GM12878 (cell line): ENCODE measurements at regions not wholly inside any gene's neighbourhood (a gene's known extent, or its start where the extent isn't known, plus 50 kb on each side); places are given as distances from the start of the nearest gene placed in this dataset.

Experiments used
- ATAC-seq: fragments of 200-7000 bp; cut with Tn5 transposase; 3 replicates; pipeline ENCODE4 v1.9.1; 2020; ENCODE audit warnings: mild to moderate bottlenecking, moderate library complexity
- BruUV-seq: library from RNA; stranded (reverse); fragments of 400-500 nt; replicated peaks from 2 replicates; lab custom pipeline; 2021; lab: Mats Ljungman, UMichigan
- CTCF ChIA-PET: fragments of 300-600 bp; sonication (Branson Sonifier 250); formaldehyde crosslinking; extraction: SDS; loops from one replicate; lab custom pipeline; 2021; ENCODE audit warnings: inconsistent platforms; lab: Yijun Ruan, JAX
- POLR2A ChIA-PET: fragments of 350-600 bp; formaldehyde crosslinking; extraction: SDS; loops from one replicate; lab custom pipeline; 2021; ENCODE audit warnings: inconsistent platforms; lab: Charles Lee
- RAD21 ChIA-PET: fragments of 300-600 bp; sonication (Branson Sonifier 250); formaldehyde crosslinking; loops from one replicate; lab custom pipeline; 2023; ENCODE audit warnings: antibody characterized with exemption; ENCODE audit not compliant: unreplicated experiment; lab: Charles Lee
- SMC1A ChIA-PET: fragments of 300-600 bp; sonication (Branson Sonifier 250); formaldehyde crosslinking; loops from one replicate; lab custom pipeline; 2023; ENCODE audit not compliant: unreplicated experiment, uncharacterized antibody; lab: Charles Lee
- DNase-seq: peaks from one replicate; pipeline ENCODE4 v3.0.0-alpha.2; 2011; ENCODE audit warnings: low read depth, low spot score
- FAIRE-seq: peaks from 3 replicates; lab custom pipeline; 2011; peaks lifted over from hg19 to GRCh38; lab: Jason Lieb, UNC
- H2AFZ ChIP-seq: 2 replicates; pipeline ENCODE4 v1.6.0; 2011; ENCODE audit warnings: low read depth, low read length, control low read depth; ENCODE audit not compliant: control insufficient read depth
- H3K27ac ChIP-seq: 2 replicates; pipeline ENCODE4 v1.5.1; 2011; ENCODE audit warnings: control low read depth; ENCODE audit not compliant: control insufficient read depth, insufficient read depth
- H3K27me3 ChIP-seq, 2 experiments: replicated peaks in 1 of 2; 2 replicates each; pipeline versions ENCODE4 v1.6.0 to v1.6.1; 2011; ENCODE audit warnings: low read length in 1 of 2; ENCODE audit not compliant: control insufficient read depth in 2 of 2, insufficient read depth in 2 of 2
- H3K36me3 ChIP-seq, 2 experiments: 2 replicates each; pipeline ENCODE4 v1.5.1; 2011; ENCODE audit warnings: low read length in 1 of 2; ENCODE audit not compliant: control insufficient read depth in 2 of 2, insufficient read depth in 2 of 2
- H3K4me1 ChIP-seq: 2 replicates; pipeline ENCODE4 v1.6.1; 2011; ENCODE audit warnings: mild to moderate bottlenecking, low read length, moderate library complexity, mixed read lengths; ENCODE audit not compliant: control insufficient read depth, insufficient read depth
- H3K4me2 ChIP-seq: 2 replicates; pipeline ENCODE4 v1.6.0; 2011; ENCODE audit warnings: control low read depth; ENCODE audit not compliant: control insufficient read depth, insufficient read depth
- H3K4me3 ChIP-seq: fragments of 200-600 bp; sonication (generic); 2 replicates; pipeline ENCODE4 v1.5.1; 2016
- H3K79me2 ChIP-seq: 2 replicates; pipeline ENCODE4 v1.6.0; 2011; ENCODE audit warnings: low read length; ENCODE audit not compliant: control insufficient read depth, insufficient read depth
- H3K9ac ChIP-seq: 2 replicates; pipeline ENCODE4 v1.8.0; 2011; ENCODE audit warnings: low read length, control low read depth, mixed read lengths; ENCODE audit not compliant: control insufficient read depth, insufficient read depth
- H3K9me3 ChIP-seq: replicated peaks from 3 replicates; pipeline ENCODE4 v1.5.1; 2011; ENCODE audit warnings: mild to moderate bottlenecking, low read length; ENCODE audit not compliant: control insufficient read depth, insufficient read depth
- H4K20me1 ChIP-seq: 2 replicates; pipeline ENCODE4 v1.6.0; 2011; ENCODE audit not compliant: control insufficient read depth, insufficient read depth
- FOXK2 ChIP-seq: fragments of 450-650 bp; IDR thresholded peaks from 2 replicates; pipeline ENCODE4 v1.6.1; 2017; ENCODE audit warnings: mild to moderate bottlenecking, moderate library complexity
- IRF4 ChIP-seq: IDR thresholded peaks from 2 replicates; pipeline ENCODE4 v1.6.1; 2011; ENCODE audit warnings: low read depth, low read length
- KDM1A ChIP-seq: fragments of 200-600 bp; sonication (generic); IDR thresholded peaks from 2 replicates; pipeline ENCODE4 v1.6.1; 2016; ENCODE audit warnings: borderline replicate concordance
- KLF5 ChIP-seq: fragments of 450-650 bp; IDR thresholded peaks from 2 replicates; pipeline ENCODE4 v1.6.1; 2014; ENCODE audit warnings: mild to moderate bottlenecking; ENCODE audit not compliant: partially characterized antibody
- MEF2B ChIP-seq: fragments of 450-650 bp; IDR thresholded peaks from 2 replicates; pipeline ENCODE4 v1.6.1; 2018; ENCODE audit warnings: mild to moderate bottlenecking, moderate library complexity; ENCODE audit not compliant: partially characterized antibody, poor library complexity, severe bottlenecking
- MTA3 ChIP-seq: IDR thresholded peaks from 2 replicates; pipeline ENCODE4 v1.6.1; 2012; ENCODE audit warnings: low read length, inconsistent platforms, borderline replicate concordance
- NFXL1 ChIP-seq: fragments of 450-650 bp; IDR thresholded peaks from 2 replicates; pipeline ENCODE4 v1.6.1; 2017; ENCODE audit warnings: antibody characterized with exemption, mild to moderate bottlenecking, borderline replicate concordance
- NR2C2 ChIP-seq: IDR thresholded peaks from 2 replicates; pipeline ENCODE4 v1.6.1; 2011; ENCODE audit warnings: borderline replicate concordance, low read depth; ENCODE audit not compliant: control insufficient read depth, insufficient read length
- RB1 ChIP-seq: fragments of 450-650 bp; formaldehyde crosslinking; IDR thresholded peaks from 2 replicates; pipeline ENCODE4 v1.6.1; 2017; ENCODE audit warnings: mild to moderate bottlenecking, borderline replicate concordance
- RELB ChIP-seq: fragments of 450-650 bp; IDR thresholded peaks from 2 replicates; pipeline ENCODE4 v1.6.1; 2017; ENCODE audit warnings: low read depth, mild to moderate bottlenecking, moderate library complexity
- RUNX3 ChIP-seq: IDR thresholded peaks from 2 replicates; pipeline ENCODE4 v1.6.1; 2012; ENCODE audit warnings: low read length, inconsistent platforms
- SKIL ChIP-seq: fragments of 450-650 bp; IDR thresholded peaks from 2 replicates; pipeline ENCODE4 v1.6.1; 2017; ENCODE audit warnings: mild to moderate bottlenecking, low read depth, inconsistent platforms; ENCODE audit not compliant: poor library complexity, severe bottlenecking
- SMARCA5 ChIP-seq: fragments of 450-650 bp; IDR thresholded peaks from 2 replicates; pipeline ENCODE4 v1.6.1; 2017; ENCODE audit warnings: mild to moderate bottlenecking
- SP1 ChIP-seq: IDR thresholded peaks from one replicate; pipeline ENCODE4 v1.6.1; 2011; ENCODE audit warnings: low read depth, low read length
- SREBF1 ChIP-seq: IDR thresholded peaks from 2 replicates; pipeline ENCODE4 v1.6.1; 2012; ENCODE audit warnings: mild to moderate bottlenecking, low read length
- WGBS: methylation state at CpG from one replicate; pipeline ENCODE4 v1.1.6; 2016; ENCODE audit warnings: low lambda C conversion rate; ENCODE audit not compliant: insufficient replicate concordance, insufficient coverage; ENCODE audit errors: missing lambda C conversion rate; 5-methylcytosine and 5-hydroxymethylcytosine counted together
- in situ Hi-C: fragments of 300-500 bp; cut with MboI; formaldehyde crosslinking; loops from 9 replicates; pipeline ENCODE4 v1.14.3; 2018; ENCODE audit warnings: mixed read lengths
- intact Hi-C: fragments of 100-400 bp; cut with micrococcal nuclease; formaldehyde crosslinking; loops from one replicate; pipeline ENCODE4 v1.14.2; 2022; ENCODE audit not compliant: unreplicated experiment

- RAD21 ChIA-PET, result interaction anchor here (1.6 kb wide), 1 partner anchor 8 kb away, joined by 8 read pairs; no protein-coding TSS in a partner anchor
Measured at GRCh38 chr4:40681600-40681999, 51.9 kb upstream of the RBM47 start.

More at GRCh38 chr4:40681600-40681999, 51.9 kb upstream of the RBM47 start:
- no peak overlapping the region for H3K9ac ChIP-seq
- no peak overlapping the region for H3K4me3 ChIP-seq
- H3K79me2 ChIP-seq, result no peaks in the 10 kb centered on the region
- ATAC-seq (no peak), FAIRE-seq (no peak), DNase-seq (no peak)
- SMC1A ChIA-PET, result interaction anchor here (0.6 to 4.2 kb wide), 8 partner anchors 8 to 199 kb away, joined by 3 to 16 read pairs (median 3); no protein-coding TSS in a partner anchor
- no peaks in the 10 kb centered on the region for H3K36me3 ChIP-seq
- CTCF ChIA-PET, result interaction anchor here (1.0 to 3.0 kb wide), 4 partner anchors 8 to 37 kb away, joined by 3 to 11 read pairs (median 6); no protein-coding TSS in a partner anchor
- POLR2A ChIA-PET, result interaction anchor here (1.1 to 1.5 kb wide), 2 partner anchors 25 to 56 kb away, joined by 3 to 4 read pairs; no protein-coding TSS in a partner anchor
- H3K9me3 ChIP-seq, result no peaks in the 10 kb centered on the region
- no peaks in the 10 kb centered on the region for H4K20me1 ChIP-seq
- intact Hi-C loops (no loop called here), in situ Hi-C loops (no loop called here)
- H3K27me3 ChIP-seq, result no peaks in the 10 kb centered on the region
- H2AFZ ChIP-seq, result no peak overlapping the region
- BruUV-seq, result no TSS peak
- whole genome bisulfite sequencing, result 61% methylated on average over 4 of the region's 4 CpGs
- no peak overlapping the region for H3K4me2 ChIP-seq
- TF ChIP-seq SMARCA5 (no peak), RB1 (no peak), FOXK2 (no peak), KLF5 (no peak), IRF4 (no peak), RELB (no peak), SKIL (no peak), NFXL1 (no peak), SP1 (no peak), SREBF1 (no peak), MTA3 (no peak), RUNX3 (no peak), MEF2B (no peak), NR2C2 (no peak), KDM1A (no peak)
- no peak overlapping the region for H3K27ac ChIP-seq
- peaks cover 5% of the 10 kb centered on the region for H3K4me1 ChIP-seq
